ENCODE measurements at regions not wholly inside any gene's neighbourhood (a gene's known extent, or its start where the extent isn't known, plus 50 kb on each side); places are given as distances from the start of the nearest gene placed in this dataset.

GRCh38 chr3:99578339-99578970 is 59.9 kb upstream of the COL8A1 start:
- Histone ChIP-seq H3K36me3 (ENCODE audit: low read length) (no peaks in the 10 kb centered on the region), H3K27me3 (ENCODE audit: low read length) (no peaks in the 10 kb centered on the region), H3K9me2 (replicated peaks; ENCODE audit: insufficient read depth, low read length) (no peaks in the 10 kb centered on the region), H3K27ac (ENCODE audit: low read depth, low read length) (no peak overlapping the region), H3K79me2 (ENCODE audit: insufficient read depth, low read length) (no peaks in the 10 kb centered on the region), H3K4me2 (ENCODE audit: low read depth, low read length, poor library complexity, severe bottlenecking) (no peak overlapping the region), H3F3A (ENCODE audit: insufficient read depth) (no peaks in the 10 kb centered on the region), H3K4me3 (ENCODE audit: insufficient read depth, low read length, poor library complexity, severe bottlenecking) (no peak overlapping the region), H4K20me1 (ENCODE audit: low read depth, low read length) (no peaks in the 10 kb centered on the region), H3K9me3 (ENCODE audit: insufficient read depth, low read length) (no peaks in the 10 kb centered on the region), H2AFZ (ENCODE audit: low read depth, low read length, severe bottlenecking) (no peak overlapping the region), H3K9ac (ENCODE audit: low read length) (no peak overlapping the region)
- TF ChIP-seq CTCF (IDR thresholded peaks at IDR 0.05; ENCODE audit: insufficient read depth, low read length, poor library complexity, severe bottlenecking) (no peak), EZH2phosphoT487 (conservative IDR thresholded peaks at IDR 0.05; ENCODE audit: low read length) (no peak)

DNA sequence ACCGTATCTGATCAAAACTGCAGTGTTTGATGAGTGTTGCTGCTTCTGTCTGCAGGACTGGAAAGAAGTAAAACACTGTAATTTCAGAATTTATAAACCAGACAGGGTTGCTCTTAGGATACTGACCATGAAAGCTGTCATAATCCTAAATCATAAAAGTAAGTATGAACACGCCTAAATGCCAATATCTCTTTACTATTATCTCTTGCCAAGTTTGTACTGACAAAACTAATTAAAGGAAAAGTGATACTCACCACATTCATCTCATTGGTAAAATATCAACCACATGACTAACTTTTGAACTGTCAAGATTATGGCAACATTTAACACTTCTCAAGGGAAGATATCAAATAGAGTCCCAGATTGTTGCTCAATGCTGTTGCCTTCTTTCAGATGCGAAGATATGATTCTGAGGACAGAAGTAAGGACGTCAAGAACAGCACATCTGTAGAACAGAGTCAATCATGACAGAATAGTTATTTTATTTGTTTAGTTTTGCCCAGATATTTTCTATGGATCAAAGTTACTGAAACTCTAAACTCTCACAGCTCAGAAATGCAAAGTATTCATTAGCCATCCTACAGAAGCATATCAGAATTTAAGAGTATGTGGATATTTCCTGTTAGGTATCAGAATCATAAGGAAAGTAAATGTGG is 61.4 kb upstream of the COL8A1 start:
- no peak overlapping the region for H3K27ac ChIP-seq (ENCODE audit: low read depth, low read length)
- no peak overlapping the region for H3K4me2 ChIP-seq (ENCODE audit: low read depth, low read length, poor library complexity, severe bottlenecking)
- H3K9me3 ChIP-seq (ENCODE audit: insufficient read depth, low read length) = no peaks in the 10 kb centered on the region
- H3F3A ChIP-seq (ENCODE audit: insufficient read depth) = no peaks in the 10 kb centered on the region
- H3K79me2 ChIP-seq (ENCODE audit: insufficient read depth, low read length) = no peaks in the 10 kb centered on the region
- no peaks in the 10 kb centered on the region for H3K9me2 ChIP-seq (replicated peaks; ENCODE audit: insufficient read depth, low read length)
- no peaks in the 10 kb centered on the region for H3K36me3 ChIP-seq (ENCODE audit: low read length)
- no peaks in the 10 kb centered on the region for H3K27me3 ChIP-seq (ENCODE audit: low read length)
- TF ChIP-seq EZH2phosphoT487 (conservative IDR thresholded peaks at IDR 0.05; ENCODE audit: low read length) (no peak), CTCF (IDR thresholded peaks at IDR 0.05; ENCODE audit: insufficient read depth, low read length, poor library complexity, severe bottlenecking) (no peak)
- no peaks in the 10 kb centered on the region for H4K20me1 ChIP-seq (ENCODE audit: low read depth, low read length)
- H2AFZ ChIP-seq (ENCODE audit: low read depth, low read length, severe bottlenecking) = no peak overlapping the region
- H3K4me3 ChIP-seq (ENCODE audit: insufficient read depth, low read length, poor library complexity, severe bottlenecking) = no peak overlapping the region
- no peak overlapping the region for H3K9ac ChIP-seq (ENCODE audit: low read length)

DNA sequence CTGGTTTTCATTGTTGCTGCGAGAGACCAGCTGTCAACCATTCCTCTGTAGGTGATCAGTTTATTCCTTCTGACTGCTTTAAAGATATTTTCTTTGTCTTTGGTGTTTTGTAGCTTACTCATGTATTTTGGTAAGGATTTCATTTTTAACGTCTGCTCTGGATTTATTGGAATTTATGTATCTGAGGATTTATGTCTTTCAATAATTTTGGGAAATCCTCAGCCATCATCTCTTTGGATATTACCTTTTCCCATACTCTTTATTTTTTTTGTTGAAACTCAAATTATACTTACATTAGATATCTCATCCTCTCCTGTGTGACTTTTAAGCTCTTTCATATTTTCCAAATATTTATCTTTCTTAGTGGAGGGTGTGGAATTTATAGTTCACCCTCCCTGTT is 62.7 kb upstream of the COL8A1 start:
- Histone ChIP-seq H3K4me3 (ENCODE audit: insufficient read depth, low read length, poor library complexity, severe bottlenecking) (no peak overlapping the region), H3K4me2 (ENCODE audit: low read depth, low read length, poor library complexity, severe bottlenecking) (no peak overlapping the region), H3K9me3 (ENCODE audit: insufficient read depth, low read length) (no peaks in the 10 kb centered on the region), H3K27ac (ENCODE audit: low read depth, low read length) (no peak overlapping the region), H3K9ac (ENCODE audit: low read length) (no peak overlapping the region), H3F3A (ENCODE audit: insufficient read depth) (no peaks in the 10 kb centered on the region), H3K9me2 (replicated peaks; ENCODE audit: insufficient read depth, low read length) (no peaks in the 10 kb centered on the region), H4K20me1 (ENCODE audit: low read depth, low read length) (no peaks in the 10 kb centered on the region), H3K27me3 (ENCODE audit: low read length) (no peaks in the 10 kb centered on the region), H3K79me2 (ENCODE audit: insufficient read depth, low read length) (no peaks in the 10 kb centered on the region), H3K36me3 (ENCODE audit: low read length) (no peaks in the 10 kb centered on the region), H2AFZ (ENCODE audit: low read depth, low read length, severe bottlenecking) (no peak overlapping the region)
- TF ChIP-seq CTCF (IDR thresholded peaks at IDR 0.05; ENCODE audit: insufficient read depth, low read length, poor library complexity, severe bottlenecking) (no peak), EZH2phosphoT487 (conservative IDR thresholded peaks at IDR 0.05; ENCODE audit: low read length) (no peak)

All from SU-DHL-6 (cell line).